Right kidney (tissue), 1 donor: ENCODE measurements at regions not wholly inside any gene's neighbourhood (a gene's known extent, or its start where the extent isn't known, plus 50 kb on each side); places are given as distances from the start of the nearest gene placed in this dataset.

ENCODE experiments used
- DNase-seq: peaks from one replicate; pipeline ENCODE4 v3.0.0-alpha.2; 2016

DNA sequence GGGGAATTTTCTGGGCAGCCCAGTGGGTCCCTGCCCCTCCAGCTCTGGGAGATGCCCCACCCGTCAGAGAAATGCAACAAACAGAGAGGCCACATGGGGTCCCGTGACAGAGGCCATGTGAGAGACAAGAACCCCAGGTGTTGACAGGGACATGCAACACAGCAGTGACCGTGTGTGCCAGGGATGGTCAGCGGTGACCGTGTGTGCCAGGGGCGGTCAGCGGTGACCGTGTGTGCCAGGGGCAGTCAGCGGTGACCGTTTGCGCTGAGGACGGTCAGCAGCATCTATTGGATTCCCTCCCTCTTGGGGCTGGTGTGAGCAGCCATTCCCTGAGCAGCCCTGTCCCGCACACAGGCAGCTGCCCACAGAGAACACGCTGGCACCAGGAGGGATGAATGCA lies 146.6 kb upstream of the OTOS start:
- no peak for DNase-seq

DNA sequence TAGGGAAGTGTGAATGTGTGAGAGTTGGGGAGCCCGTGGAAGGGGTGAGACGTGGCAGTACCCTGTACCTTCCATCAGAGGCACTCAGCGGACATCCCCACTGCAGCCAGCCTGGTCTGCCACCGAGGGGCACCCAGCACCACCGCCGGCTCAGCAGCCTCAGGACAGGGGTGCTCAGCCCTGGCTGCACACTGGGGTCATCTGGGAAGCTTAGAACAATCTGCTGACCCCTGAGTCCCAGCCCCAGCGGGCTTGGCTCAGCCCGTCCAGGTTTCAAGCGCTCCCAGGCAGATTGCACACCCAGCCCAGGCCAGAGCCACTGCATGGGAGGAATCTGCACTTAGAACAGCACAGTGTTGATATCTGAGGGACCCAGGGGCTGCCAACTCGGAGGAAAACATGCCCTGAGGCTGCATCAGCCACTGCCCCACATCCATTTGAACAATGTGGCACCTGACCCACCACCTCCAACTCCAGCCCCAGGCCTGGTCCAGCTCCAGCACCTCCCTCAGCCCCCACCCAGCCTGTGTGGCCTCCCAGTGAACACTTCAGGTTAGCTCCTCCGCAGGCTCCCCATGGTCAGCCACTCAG lies 147.1 kb upstream of the OTOS start:
- DNase-seq = no peak

- no peak for DNase-seq
These were observed 147.4 kb upstream of the GPC1 start for GRCh38 chr2:240288087-240288521.

GRCh38 chr2:240289701-240290431 lies 145.6 kb upstream of the GPC1 start:
- no peak for DNase-seq

DNA sequence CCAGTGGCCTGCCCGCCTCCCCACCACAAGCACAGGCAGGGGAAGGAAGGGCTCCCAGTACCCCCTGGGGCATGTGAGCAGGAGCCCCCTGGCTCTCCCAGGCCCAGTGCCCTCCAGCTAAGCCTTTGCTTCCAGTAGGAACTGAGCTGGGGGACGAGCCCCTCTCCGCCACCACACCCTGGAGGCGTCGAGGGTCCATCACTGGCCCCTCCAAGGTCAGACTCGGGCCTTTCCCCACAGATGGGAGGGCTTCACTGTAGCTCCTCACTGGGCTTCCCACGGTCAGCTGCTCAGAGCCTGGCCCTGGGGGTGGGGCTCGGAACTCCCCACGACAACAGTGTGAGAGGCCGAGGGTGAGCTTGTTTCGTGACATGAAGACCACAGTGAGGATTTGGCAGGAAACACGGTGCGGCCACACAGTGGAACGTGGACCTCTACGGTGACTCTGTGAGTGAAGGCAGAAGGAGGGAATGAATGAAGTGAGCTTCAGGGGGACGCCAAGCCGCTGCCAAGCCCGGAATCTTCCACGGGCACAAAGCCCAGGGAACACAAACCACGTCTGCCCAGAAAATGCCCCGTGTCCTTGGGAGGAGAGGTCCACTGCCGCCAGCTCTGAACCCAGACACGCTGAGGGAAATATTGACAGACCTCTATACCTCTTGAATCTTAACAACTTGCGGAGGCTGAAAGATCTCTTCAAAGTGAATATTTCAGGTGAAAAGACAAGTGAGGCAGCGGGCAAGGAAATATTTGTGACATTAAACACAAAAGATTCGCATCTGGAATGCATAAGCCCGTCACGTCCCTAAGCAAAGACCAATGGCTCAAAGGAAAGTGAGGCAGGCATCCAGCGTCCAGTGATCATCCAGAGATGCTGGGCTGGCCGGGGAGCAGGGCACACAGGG lies 144.8 kb upstream of the GPC1 start:
- DNase-seq = no peak

DNA sequence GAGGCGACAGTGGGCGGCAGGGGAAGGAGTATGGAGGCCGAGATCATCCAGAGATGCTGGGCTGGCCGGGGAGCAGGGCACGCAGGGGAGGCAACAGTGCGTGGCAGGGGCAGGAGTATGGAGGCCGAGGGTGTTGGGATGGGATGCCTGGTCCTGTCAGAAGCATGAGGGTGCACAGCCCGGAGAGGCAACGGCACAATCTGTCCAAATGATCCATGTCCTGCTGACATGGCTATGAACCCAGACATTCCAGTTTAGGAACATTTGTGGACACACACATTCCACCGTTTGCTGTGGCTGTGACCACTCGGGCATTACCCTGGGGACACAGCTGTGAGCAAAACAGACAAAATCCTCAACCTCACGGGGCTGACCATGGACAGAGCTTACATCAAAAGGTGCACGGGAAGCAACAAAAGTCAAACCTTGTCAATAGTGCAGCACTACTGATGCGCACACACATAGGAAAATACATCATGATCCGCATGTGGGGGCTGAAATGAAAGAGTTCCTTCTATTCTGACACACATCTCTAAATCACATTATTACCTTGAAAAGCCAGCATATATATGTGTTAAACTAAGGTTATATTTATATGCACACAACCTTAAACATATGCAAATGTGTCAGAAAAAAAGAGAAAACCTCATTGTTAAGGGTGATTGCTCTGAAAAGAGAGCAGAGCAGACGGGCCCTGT lies 144.0 kb upstream of the GPC1 start:
- DNase-seq = no peak

DNA sequence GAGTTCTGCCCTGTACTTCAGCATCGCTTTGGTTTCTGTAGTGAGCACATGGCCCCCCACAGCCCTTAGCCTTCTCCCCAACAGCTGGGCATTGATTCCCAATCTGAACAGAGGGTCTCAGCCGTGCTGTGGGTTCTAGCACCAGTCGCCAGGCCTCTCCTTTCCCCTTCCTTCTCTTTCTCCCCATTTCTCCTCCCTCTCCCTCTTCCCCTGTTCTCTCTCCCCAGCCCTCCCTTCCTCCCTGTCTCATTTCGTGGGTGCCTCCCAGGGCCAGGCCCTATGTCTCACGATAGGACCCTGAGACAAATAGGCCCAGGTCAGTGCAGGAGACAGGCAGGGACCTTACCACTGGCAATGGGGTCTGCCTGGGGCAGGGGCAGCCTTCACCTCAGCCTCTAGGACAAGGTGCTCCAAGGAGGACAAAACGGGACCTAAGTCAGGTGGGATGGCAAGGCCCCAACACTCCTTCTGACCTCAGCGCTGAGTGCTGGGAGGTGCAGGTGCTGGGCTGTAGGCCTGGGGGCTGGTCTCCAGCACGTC lies 143.4 kb upstream of the GPC1 start:
- no peak for DNase-seq

DNA sequence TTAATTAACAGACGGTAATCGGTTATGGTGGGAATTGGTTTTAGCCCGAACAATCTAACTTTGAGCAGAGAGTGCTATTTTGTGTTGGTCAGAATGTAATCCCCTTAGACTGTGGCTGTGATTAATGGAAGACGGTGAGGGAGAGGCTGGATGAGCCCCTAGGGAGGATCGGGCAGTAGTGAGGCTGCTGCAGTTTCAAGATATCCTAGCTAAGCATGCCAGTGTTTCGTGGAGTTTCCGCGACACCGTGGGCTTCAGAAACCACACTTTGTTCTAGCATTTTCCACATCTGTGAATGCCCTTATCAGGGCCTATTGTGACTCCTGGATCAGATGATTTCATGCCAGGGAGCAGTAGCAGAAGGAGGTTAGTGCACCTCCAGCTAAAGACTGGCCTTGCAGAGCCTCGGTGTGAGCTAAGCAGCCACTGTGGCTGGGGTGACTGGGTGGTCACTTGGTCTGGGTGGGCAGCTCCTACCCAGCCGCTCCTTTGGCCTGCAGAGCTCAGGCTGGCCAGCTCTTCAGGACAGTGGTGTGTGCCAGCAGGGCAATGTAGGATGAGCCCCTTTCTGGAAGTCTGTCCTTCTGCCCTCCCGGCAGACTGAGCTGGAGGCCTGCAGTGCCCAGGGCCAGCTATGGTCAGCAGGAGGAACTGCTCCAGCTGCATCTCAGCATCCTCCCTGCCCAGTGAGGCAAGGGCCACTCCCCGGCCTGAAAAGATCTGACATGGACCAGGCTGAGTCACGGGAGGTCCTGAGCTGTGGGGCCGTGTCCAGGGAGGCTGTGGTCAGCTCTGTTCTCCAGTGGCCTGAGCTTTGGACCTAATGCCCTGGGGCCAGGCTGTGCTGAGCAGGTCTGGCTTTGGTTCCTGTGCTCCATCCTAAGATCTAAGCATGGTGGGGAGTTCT lies 142.6 kb upstream of the GPC1 start:
- no peak for DNase-seq

- DNase-seq = peak; percentile 33
These were observed 141.7 kb upstream of the GPC1 start for GRCh38 chr2:240293557-240294461.

DNA sequence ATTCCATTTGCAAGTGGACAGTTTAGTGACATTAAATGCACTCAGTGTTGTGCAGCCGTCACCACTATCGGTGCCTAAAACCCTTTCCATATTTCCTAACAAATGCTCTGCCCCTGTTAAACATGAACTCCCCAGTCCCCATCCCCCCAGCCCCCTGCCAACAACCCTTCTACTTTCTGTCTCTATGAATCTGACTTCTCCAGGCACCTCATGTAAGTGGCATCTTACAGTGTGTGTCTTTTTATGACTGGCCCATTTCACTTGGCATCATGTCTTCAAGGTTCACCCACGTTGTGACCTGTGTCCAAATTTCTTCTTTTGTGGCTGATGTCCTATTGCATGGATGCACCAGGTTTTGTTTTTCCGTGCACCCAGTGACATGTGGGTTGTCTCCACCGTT lies 140.9 kb upstream of the GPC1 start:
- no peak for DNase-seq

GRCh38 chr2:240295256-240296103 lies 140.0 kb upstream of the GPC1 start:
- DNase-seq = no peak

GRCh38 chr2:240296104-240296406 lies 139.4 kb upstream of the GPC1 start:
- no peak for DNase-seq

DNA sequence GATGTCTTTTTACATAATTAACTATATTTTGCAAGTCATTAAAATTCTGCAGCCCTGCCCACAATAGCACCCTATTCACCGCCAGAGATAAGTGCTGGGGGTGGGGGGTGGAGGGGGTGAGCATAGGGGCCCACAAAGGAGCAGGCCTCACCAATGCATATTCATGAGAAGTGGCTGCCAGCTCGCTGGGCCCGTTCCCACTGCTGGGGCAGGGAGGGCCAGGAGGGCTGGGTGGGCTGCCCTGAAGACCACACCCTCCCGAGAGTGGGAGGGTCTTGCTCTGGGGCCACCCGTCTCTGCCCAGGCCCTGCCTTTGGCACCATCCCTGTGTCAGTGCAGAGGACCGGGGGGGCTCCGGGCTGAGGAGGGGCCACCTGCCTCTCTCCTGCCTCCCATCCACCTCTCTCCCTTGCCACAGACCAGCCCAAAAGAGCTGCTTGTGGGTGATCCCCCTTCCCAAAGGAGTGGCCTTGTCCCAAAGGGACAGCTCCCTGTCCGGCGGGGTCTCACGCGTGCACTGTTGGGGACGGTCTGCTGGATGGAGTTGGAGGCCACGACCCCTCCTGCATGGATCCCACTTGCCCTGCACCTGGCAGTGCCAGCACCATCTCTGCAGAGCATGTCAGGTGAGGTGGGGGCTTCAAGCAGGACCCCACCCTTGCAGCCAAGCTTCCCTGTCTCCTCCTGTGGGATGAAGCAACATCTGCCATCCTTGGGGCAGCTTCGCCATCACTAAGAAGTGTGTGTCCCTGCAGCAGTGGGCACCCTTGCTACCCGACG lies 138.8 kb upstream of the GPC1 start:
- no peak for DNase-seq

DNA sequence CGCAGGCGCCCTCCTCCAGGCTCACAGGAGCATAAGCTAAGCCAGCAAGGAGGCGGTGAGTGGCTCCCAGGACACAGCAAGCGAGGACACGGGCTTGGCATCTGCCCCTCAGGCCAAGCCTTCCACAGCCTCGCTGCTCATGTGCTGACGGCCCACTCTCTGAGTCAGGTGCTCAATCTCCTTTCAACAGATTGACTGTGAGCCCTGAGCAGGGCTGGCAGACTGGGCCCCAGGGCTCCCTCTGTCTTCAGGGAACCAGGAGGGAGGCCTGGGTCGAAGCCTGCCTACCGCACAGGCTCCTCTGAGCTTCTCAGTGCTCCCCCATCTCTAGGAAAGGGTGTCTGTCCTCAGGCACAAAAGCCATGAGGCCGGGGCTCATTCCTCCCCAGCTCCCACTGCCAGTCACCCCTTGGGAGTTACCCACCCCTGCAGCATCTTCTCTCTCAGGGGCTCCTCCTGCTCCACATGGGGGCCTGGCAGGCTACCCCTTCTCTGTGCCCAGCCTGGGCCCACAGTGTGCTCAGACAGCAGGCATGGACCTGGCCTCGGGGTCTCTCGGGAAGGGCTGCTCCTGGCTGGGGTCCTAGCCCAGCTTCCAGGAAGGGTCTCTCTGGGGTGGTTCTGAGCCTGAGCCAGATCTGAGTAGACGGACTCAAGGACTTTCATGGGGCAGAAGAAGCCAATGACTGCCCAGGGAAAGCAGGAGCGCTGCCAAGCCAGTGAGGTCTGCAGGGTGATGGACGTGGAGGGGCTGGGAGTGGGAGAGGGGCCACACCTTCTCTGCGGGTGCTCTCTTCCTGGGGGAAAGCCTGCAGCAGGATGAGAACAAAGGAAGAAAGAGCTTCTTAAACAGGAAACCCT lies 138.0 kb upstream of the GPC1 start:
- no peak for DNase-seq

DNA sequence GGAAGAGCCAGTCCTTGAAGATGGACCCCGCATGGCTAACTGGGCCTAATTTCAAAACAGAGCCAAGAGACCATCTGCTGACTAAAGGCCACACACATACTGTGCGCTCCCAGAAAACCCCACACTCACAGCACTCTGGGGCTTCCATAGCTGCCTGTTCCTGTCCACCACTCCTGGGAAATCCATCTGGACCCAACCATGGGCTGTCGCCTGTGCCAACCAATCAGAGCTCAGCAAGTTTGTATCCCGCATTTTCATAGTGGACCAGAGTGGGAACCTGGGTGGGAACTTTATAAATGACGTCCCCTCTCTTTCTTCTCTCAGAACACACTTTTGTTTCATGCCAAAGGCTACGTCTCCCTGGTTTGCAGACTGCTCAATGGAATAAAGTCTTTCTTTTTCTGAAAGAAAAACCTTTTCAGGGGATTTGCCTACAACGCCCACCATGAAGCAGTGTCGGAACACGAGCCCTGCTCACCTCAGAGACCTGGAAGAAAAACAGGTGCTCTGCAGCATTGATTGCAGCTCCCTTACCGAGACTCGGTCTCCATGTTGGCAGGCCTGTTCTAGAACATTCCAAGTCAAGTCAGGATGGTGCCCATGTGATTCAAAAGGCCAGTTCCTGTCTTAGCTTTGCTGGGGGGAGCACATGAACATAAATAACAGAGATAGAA lies 137.2 kb upstream of the GPC1 start:
- DNase-seq = no peak

DNA sequence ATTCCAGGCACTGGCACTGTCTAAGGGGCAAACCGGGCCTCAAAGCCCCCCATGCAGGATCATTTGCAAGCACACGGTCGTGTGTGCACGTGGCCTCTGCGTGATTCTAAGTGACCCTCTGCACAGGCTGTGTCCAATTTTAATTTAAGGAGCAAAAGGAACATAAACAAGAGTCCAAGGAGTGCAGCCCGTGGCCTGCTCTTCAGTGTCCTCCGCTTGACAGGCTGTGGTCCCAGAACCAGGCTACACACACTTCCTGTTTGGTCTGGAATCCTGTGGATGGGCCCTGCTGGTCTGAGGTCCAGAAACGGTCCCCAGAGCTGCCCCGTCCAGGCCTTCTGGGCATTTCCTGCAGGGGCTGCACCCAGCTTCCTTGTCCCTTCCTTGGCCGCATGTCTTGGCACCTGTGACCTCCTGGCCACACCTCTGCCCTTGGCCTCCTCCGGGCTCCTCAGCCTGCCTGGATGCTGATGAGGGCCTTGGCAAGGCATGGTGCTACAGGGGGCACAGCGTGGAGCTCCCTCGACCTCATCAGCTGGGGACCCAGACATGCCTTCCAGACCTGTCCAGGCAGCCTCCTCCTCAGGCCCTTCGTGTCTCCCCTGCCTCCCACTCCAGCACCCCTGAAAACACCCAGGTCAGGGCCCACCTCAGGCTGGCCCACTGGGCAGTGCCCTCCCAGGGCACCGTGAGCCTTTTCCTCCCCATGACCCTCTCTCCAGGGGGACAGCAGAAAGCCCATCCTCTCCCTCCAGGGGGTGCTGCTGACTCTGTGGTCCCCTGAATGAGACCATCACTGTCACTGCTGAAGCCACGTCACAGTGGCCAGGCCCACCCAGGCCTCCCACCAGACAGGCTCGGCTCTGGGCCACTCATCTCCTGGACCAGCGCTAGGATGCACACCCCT lies 136.4 kb upstream of the GPC1 start:
- DNase-seq = no peak
